ENCODE measurements at regions not wholly inside any gene's neighbourhood (a gene's known extent, or its start where the extent isn't known, plus 50 kb on each side); places are given as distances from the start of the nearest gene placed in this dataset.

DNA sequence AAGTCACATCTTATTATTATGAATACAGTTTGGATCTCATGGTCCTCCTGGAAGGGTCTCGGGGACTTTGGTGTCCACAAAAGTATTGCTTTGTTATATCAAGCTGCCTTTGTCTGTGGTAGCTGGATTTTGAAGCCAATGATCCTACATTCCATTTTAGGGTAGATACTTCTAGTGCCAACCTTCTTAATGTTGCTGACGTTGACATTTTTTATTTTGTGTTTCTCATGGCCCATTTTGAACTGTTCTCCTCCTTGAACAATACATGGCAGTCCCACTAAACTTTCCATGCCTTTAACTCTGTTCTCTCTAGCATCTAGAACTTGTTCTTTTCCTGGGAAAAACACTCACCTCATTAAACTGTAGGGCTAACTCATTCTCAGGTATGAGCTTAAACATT, 425.8 kb downstream of the KCTD16 start:
- Mint-ChIP-seq H3K27ac (no peak overlapping the region), H3K9me3 (peaks cover 4% of the 10 kb centered on the region; the same call in 1 of the 3 replicates)
- TF ChIP-seq EZH2 (IDR thresholded peaks at IDR 0.05; ENCODE audit: low read depth, unreplicated experiment) (no peak), EZH2phosphoT487 (IDR thresholded peaks at IDR 0.05; ENCODE audit: unreplicated experiment) (no peak), ZNF331 (CRISPR knock-in tag; IDR thresholded peaks at IDR 0.05; ENCODE audit: low read depth) (no peak), CREB1 (CRISPR knock-in tag; IDR thresholded peaks at IDR 0.05; ENCODE audit: low read depth) (no peak), JUNB (IDR thresholded peaks at IDR 0.05; ENCODE audit: unreplicated experiment) (no peak), NANOG (IDR thresholded peaks at IDR 0.05; ENCODE audit: borderline replicate concordance) (no peak), STAT1 (IDR thresholded peaks at IDR 0.05; ENCODE audit: unreplicated experiment) (no peak), POLR2AphosphoS5 (IDR thresholded peaks at IDR 0.05; ENCODE audit: low read depth) (no peak), ZNF114 (CRISPR knock-in tag; IDR thresholded peaks at IDR 0.05) (no peak)
- TF ChIP-seq, protein P1, sequence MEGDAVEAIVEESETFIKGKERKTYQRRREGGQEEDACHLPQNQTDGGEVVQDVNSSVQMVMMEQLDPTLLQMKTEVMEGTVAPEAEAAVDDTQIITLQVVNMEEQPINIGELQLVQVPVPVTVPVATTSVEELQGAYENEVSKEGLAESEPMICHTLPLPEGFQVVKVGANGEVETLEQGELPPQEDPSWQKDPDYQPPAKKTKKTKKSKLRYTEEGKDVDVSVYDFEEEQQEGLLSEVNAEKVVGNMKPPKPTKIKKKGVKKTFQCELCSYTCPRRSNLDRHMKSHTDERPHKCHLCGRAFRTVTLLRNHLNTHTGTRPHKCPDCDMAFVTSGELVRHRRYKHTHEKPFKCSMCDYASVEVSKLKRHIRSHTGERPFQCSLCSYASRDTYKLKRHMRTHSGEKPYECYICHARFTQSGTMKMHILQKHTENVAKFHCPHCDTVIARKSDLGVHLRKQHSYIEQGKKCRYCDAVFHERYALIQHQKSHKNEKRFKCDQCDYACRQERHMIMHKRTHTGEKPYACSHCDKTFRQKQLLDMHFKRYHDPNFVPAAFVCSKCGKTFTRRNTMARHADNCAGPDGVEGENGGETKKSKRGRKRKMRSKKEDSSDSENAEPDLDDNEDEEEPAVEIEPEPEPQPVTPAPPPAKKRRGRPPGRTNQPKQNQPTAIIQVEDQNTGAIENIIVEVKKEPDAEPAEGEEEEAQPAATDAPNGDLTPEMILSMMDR (conservative IDR thresholded peaks at IDR 0.05; ENCODE audit: low read depth in 2 of 2), result no peak
- TF ChIP-seq, protein P2, sequence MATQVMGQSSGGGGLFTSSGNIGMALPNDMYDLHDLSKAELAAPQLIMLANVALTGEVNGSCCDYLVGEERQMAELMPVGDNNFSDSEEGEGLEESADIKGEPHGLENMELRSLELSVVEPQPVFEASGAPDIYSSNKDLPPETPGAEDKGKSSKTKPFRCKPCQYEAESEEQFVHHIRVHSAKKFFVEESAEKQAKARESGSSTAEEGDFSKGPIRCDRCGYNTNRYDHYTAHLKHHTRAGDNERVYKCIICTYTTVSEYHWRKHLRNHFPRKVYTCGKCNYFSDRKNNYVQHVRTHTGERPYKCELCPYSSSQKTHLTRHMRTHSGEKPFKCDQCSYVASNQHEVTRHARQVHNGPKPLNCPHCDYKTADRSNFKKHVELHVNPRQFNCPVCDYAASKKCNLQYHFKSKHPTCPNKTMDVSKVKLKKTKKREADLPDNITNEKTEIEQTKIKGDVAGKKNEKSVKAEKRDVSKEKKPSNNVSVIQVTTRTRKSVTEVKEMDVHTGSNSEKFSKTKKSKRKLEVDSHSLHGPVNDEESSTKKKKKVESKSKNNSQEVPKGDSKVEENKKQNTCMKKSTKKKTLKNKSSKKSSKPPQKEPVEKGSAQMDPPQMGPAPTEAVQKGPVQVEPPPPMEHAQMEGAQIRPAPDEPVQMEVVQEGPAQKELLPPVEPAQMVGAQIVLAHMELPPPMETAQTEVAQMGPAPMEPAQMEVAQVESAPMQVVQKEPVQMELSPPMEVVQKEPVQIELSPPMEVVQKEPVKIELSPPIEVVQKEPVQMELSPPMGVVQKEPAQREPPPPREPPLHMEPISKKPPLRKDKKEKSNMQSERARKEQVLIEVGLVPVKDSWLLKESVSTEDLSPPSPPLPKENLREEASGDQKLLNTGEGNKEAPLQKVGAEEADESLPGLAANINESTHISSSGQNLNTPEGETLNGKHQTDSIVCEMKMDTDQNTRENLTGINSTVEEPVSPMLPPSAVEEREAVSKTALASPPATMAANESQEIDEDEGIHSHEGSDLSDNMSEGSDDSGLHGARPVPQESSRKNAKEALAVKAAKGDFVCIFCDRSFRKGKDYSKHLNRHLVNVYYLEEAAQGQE (IDR thresholded peaks at IDR 0.05; ENCODE audit: unreplicated experiment), result no peak
- TF ChIP-seq, protein P3, sequence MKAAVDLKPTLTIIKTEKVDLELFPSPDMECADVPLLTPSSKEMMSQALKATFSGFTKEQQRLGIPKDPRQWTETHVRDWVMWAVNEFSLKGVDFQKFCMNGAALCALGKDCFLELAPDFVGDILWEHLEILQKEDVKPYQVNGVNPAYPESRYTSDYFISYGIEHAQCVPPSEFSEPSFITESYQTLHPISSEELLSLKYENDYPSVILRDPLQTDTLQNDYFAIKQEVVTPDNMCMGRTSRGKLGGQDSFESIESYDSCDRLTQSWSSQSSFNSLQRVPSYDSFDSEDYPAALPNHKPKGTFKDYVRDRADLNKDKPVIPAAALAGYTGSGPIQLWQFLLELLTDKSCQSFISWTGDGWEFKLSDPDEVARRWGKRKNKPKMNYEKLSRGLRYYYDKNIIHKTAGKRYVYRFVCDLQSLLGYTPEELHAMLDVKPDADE (IDR thresholded peaks at IDR 0.05), result no peak

More for the DNA sequence above, 425.8 kb downstream of the KCTD16 start:
- Histone ChIP-seq H3K27ac (ENCODE audit: low read depth) (no peak overlapping the region), H3K27me3 (ENCODE audit: insufficient read depth) (peaks cover 6% of the 10 kb centered on the region; the same call in 1 of the 2 replicates), H3F3A (replicated peaks; ENCODE audit: low read depth) (no peaks in the 10 kb centered on the region), H3K9me2 (ENCODE audit: insufficient read depth) (peaks cover 9% of the 10 kb centered on the region; the same call in 1 of the 2 replicates), H4K20me1 (replicated peaks; ENCODE audit: insufficient read depth) (no peaks in the 10 kb centered on the region), H3K4me1 (ENCODE audit: insufficient read depth) (no peaks in the 10 kb centered on the region), H3K36me3 (ENCODE audit: insufficient read depth) (no peaks in the 10 kb centered on the region), H3K4me2 (no peak overlapping the region), H2AFZ (no peak overlapping the region), H3K79me2 (replicated peaks; ENCODE audit: insufficient read depth) (no peaks in the 10 kb centered on the region), H3K4me3 (no peak overlapping the region)
- DNase-seq (ENCODE audit: low spot score) (no peak), ATAC-seq (no peak)
- Mint-ChIP-seq H3K36me3 (ENCODE audit: low read depth) (no peaks in the 10 kb centered on the region), H3K4me3 (no peak overlapping the region), H3K4me1 (peaks cover 8% of the 10 kb centered on the region; the same call in 2 of the 3 replicates), H3K27me3 (ENCODE audit: insufficient read depth, low read depth, poor library complexity) (peaks cover 4% of the 10 kb centered on the region)

Data from GM23338 (cell line).